SK-N-SH treated with all-trans-retinoic acid at 6 μM for 48 hours (cell line): ENCODE measurements at regions not wholly inside any gene's neighbourhood (a gene's known extent, or its start where the extent isn't known, plus 50 kb on each side); places are given as distances from the start of the nearest gene placed in this dataset.

ENCODE experiments used
- ARNTL ChIP-seq: fragments of 450-650 bp; formaldehyde crosslinking; IDR thresholded peaks from 2 replicates; pipeline ENCODE4 v1.5.0; 2020; ENCODE audit warnings: low read depth, mild to moderate bottlenecking, moderate library complexity, borderline replicate concordance
- BACH2 ChIP-seq: fragments of 250-450 bp; sonication (Bioruptor Pico); IDR thresholded peaks from 2 replicates; pipeline ENCODE4 v1.9.0; 2021; ENCODE audit warnings: mild to moderate bottlenecking, borderline replicate concordance
- ESRRG ChIP-seq: fragments of 250-450 bp; sonication (Bioruptor Pico); IDR thresholded peaks from 2 replicates; pipeline ENCODE4 v1.6.1; 2021; ENCODE audit warnings: mild to moderate bottlenecking
- TOX ChIP-seq: fragments of 250-450 bp; sonication (Bioruptor Pico); IDR thresholded peaks from 2 replicates; pipeline ENCODE4 v1.8.0; 2021; ENCODE audit warnings: mild to moderate bottlenecking, moderate library complexity, borderline replicate concordance
- ZFP30 ChIP-seq: fragments of 450-650 bp; formaldehyde crosslinking; IDR thresholded peaks from 2 replicates; pipeline ENCODE4 v1.5.0; 2022; ENCODE audit warnings: mild to moderate bottlenecking, moderate library complexity
- ZNF565 ChIP-seq: fragments of 450-650 bp; formaldehyde crosslinking; conservative IDR thresholded peaks from 2 replicates; pipeline ENCODE4 v1.5.0; 2020; ENCODE audit warnings: low read depth, mild to moderate bottlenecking, moderate library complexity
- ZNF8 ChIP-seq: fragments of 450-650 bp; formaldehyde crosslinking; IDR thresholded peaks from 2 replicates; pipeline ENCODE4 v1.5.0; 2020; ENCODE audit warnings: mild to moderate bottlenecking, moderate library complexity
- TF ChIP-seq, protein P1 (sequence below): fragments of 250-450 bp; sonication (Bioruptor Pico); IDR thresholded peaks from 2 replicates; pipeline ENCODE4 v1.5.1; 2021; ENCODE audit warnings: mild to moderate bottlenecking, moderate library complexity
- TF ChIP-seq, protein P2 (sequence below): fragments of 250-450 bp; sonication (Bioruptor Pico); IDR thresholded peaks from 2 replicates; pipeline ENCODE4 v1.8.0; 2020; ENCODE audit warnings: mild to moderate bottlenecking, moderate library complexity, borderline replicate concordance
- TF ChIP-seq, protein P3 (sequence below): fragments of 250-450 bp; sonication (Bioruptor Pico); IDR thresholded peaks from 2 replicates; pipeline ENCODE4 v1.5.0; 2020; ENCODE audit warnings: mild to moderate bottlenecking, moderate library complexity
- TF ChIP-seq, protein P4 (sequence below): fragments of 250-450 bp; sonication (Bioruptor Pico); IDR thresholded peaks from 2 replicates; pipeline ENCODE4 v1.8.0; 2021; ENCODE audit warnings: low read depth, mild to moderate bottlenecking, moderate library complexity, borderline replicate concordance

DNA sequence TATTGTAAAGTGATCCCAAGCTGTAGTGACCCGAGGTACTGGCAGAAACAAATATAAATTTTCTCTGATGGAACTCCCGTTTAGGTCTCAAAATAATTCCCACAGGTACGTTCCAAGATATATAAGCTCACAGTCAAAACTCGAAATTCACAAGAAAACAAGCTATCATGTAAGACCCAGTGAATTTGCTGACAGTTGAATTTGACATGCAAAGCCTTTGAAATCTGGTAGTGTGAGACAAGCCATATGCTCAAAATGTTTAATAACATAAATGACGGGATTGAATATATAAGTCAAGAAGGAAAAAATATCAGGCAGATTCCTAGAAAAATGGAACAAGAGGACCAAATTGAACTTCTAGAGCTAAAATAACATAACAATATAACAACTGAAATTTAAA, 252.8 kb downstream of the TMA16 start:
- TF ChIP-seq, protein P1, sequence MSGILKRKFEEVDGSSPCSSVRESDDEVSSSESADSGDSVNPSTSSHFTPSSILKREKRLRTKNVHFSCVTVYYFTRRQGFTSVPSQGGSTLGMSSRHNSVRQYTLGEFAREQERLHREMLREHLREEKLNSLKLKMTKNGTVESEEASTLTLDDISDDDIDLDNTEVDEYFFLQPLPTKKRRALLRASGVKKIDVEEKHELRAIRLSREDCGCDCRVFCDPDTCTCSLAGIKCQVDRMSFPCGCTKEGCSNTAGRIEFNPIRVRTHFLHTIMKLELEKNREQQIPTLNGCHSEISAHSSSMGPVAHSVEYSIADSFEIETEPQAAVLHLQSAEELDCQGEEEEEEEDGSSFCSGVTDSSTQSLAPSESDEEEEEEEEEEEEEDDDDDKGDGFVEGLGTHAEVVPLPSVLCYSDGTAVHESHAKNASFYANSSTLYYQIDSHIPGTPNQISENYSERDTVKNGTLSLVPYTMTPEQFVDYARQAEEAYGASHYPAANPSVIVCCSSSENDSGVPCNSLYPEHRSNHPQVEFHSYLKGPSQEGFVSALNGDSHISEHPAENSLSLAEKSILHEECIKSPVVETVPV (CRISPR knock-in tag), result no peak
- TF ChIP-seq ZNF8 (CRISPR knock-in tag) (no peak), ZNF565 (CRISPR knock-in tag) (no peak), ARNTL (CRISPR knock-in tag) (no peak), BACH2 (CRISPR knock-in tag) (no peak), ESRRG (no peak), ZFP30 (CRISPR knock-in tag) (no peak), TOX (CRISPR knock-in tag) (no peak)
- TF ChIP-seq, protein P2, sequence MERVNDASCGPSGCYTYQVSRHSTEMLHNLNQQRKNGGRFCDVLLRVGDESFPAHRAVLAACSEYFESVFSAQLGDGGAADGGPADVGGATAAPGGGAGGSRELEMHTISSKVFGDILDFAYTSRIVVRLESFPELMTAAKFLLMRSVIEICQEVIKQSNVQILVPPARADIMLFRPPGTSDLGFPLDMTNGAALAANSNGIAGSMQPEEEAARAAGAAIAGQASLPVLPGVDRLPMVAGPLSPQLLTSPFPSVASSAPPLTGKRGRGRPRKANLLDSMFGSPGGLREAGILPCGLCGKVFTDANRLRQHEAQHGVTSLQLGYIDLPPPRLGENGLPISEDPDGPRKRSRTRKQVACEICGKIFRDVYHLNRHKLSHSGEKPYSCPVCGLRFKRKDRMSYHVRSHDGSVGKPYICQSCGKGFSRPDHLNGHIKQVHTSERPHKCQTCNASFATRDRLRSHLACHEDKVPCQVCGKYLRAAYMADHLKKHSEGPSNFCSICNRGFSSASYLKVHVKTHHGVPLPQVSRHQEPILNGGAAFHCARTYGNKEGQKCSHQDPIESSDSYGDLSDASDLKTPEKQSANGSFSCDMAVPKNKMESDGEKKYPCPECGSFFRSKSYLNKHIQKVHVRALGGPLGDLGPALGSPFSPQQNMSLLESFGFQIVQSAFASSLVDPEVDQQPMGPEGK, result no peak
- TF ChIP-seq, protein P3, sequence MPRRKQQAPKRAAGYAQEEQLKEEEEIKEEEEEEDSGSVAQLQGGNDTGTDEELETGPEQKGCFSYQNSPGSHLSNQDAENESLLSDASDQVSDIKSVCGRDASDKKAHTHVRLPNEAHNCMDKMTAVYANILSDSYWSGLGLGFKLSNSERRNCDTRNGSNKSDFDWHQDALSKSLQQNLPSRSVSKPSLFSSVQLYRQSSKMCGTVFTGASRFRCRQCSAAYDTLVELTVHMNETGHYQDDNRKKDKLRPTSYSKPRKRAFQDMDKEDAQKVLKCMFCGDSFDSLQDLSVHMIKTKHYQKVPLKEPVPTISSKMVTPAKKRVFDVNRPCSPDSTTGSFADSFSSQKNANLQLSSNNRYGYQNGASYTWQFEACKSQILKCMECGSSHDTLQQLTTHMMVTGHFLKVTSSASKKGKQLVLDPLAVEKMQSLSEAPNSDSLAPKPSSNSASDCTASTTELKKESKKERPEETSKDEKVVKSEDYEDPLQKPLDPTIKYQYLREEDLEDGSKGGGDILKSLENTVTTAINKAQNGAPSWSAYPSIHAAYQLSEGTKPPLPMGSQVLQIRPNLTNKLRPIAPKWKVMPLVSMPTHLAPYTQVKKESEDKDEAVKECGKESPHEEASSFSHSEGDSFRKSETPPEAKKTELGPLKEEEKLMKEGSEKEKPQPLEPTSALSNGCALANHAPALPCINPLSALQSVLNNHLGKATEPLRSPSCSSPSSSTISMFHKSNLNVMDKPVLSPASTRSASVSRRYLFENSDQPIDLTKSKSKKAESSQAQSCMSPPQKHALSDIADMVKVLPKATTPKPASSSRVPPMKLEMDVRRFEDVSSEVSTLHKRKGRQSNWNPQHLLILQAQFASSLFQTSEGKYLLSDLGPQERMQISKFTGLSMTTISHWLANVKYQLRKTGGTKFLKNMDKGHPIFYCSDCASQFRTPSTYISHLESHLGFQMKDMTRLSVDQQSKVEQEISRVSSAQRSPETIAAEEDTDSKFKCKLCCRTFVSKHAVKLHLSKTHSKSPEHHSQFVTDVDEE (CRISPR knock-in tag), result no peak
- TF ChIP-seq, protein P4, sequence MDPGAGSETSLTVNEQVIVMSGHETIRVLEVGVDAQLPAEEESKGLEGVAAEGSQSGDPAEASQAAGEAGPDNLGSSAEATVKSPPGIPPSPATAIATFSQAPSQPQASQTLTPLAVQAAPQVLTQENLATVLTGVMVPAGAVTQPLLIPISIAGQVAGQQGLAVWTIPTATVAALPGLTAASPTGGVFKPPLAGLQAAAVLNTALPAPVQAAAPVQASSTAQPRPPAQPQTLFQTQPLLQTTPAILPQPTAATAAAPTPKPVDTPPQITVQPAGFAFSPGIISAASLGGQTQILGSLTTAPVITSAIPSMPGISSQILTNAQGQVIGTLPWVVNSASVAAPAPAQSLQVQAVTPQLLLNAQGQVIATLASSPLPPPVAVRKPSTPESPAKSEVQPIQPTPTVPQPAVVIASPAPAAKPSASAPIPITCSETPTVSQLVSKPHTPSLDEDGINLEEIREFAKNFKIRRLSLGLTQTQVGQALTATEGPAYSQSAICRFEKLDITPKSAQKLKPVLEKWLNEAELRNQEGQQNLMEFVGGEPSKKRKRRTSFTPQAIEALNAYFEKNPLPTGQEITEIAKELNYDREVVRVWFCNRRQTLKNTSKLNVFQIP (CRISPR knock-in tag), result no peak
